Upper lobe of right lung (tissue), 1 donor: ENCODE measurements at regions not wholly inside any gene's neighbourhood (a gene's known extent, or its start where the extent isn't known, plus 50 kb on each side); places are given as distances from the start of the nearest gene placed in this dataset.

Source experiments
- ATAC-seq: fragments of 200-7000 bp; cut with Tn5 transposase; one replicate; pipeline ENCODE4 v1.9.1; 2020; ENCODE audit warnings: mild to moderate bottlenecking, moderate library complexity
- DNase-seq: peaks from one replicate; pipeline ENCODE4 v3.0.0-alpha.2; 2020
- H3K27ac ChIP-seq: fragments of 200-600 bp; one replicate; pipeline ENCODE4 v1.8.0; 2022
- H3K27me3 ChIP-seq: fragments of 200-600 bp; one replicate; pipeline ENCODE4 v1.8.0; 2022; ENCODE audit warnings: mild to moderate bottlenecking
- H3K36me3 ChIP-seq: fragments of 200-600 bp; one replicate; pipeline ENCODE4 v1.8.0; 2022
- H3K4me1 ChIP-seq: fragments of 200-600 bp; one replicate; pipeline ENCODE4 v1.8.0; 2022
- H3K4me3 ChIP-seq: fragments of 200-600 bp; one replicate; pipeline ENCODE4 v1.8.0; 2022; ENCODE audit warnings: mild to moderate bottlenecking
- H3K9me3 ChIP-seq: fragments of 200-600 bp; one replicate; pipeline ENCODE4 v1.8.0; 2022
- intact Hi-C: fragments of 100-400 bp; cut with DNase I; formaldehyde crosslinking; loops from one replicate; pipeline ENCODE4 v1.11.0; 2022
- TF ChIP-seq, protein P1 (sequence below): fragments of 200-600 bp; IDR thresholded peaks from one replicate; pipeline ENCODE4 v1.8.0; 2022; ENCODE audit warnings: antibody characterized with exemption
- donor health status: DM: no; HTN: yes; CAD: no; lungs with severe emphysema.

GRCh38 chr16:11404603-11405002, 59.3 kb downstream of the RMI2 start:
- intact Hi-C loops: no loop called here
- no peaks in the 10 kb centered on the region for H3K36me3 ChIP-seq
- TF ChIP-seq, protein P1, sequence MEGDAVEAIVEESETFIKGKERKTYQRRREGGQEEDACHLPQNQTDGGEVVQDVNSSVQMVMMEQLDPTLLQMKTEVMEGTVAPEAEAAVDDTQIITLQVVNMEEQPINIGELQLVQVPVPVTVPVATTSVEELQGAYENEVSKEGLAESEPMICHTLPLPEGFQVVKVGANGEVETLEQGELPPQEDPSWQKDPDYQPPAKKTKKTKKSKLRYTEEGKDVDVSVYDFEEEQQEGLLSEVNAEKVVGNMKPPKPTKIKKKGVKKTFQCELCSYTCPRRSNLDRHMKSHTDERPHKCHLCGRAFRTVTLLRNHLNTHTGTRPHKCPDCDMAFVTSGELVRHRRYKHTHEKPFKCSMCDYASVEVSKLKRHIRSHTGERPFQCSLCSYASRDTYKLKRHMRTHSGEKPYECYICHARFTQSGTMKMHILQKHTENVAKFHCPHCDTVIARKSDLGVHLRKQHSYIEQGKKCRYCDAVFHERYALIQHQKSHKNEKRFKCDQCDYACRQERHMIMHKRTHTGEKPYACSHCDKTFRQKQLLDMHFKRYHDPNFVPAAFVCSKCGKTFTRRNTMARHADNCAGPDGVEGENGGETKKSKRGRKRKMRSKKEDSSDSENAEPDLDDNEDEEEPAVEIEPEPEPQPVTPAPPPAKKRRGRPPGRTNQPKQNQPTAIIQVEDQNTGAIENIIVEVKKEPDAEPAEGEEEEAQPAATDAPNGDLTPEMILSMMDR: no peak
- H3K4me3 ChIP-seq: no peak overlapping the region
- no peak overlapping the region for H3K27ac ChIP-seq
- ATAC-seq (no peak), DNase-seq (no peak)
- no peaks in the 10 kb centered on the region for H3K4me1 ChIP-seq
- H3K27me3 ChIP-seq: no peaks in the 10 kb centered on the region
- H3K9me3 ChIP-seq: no peaks in the 10 kb centered on the region

DNA sequence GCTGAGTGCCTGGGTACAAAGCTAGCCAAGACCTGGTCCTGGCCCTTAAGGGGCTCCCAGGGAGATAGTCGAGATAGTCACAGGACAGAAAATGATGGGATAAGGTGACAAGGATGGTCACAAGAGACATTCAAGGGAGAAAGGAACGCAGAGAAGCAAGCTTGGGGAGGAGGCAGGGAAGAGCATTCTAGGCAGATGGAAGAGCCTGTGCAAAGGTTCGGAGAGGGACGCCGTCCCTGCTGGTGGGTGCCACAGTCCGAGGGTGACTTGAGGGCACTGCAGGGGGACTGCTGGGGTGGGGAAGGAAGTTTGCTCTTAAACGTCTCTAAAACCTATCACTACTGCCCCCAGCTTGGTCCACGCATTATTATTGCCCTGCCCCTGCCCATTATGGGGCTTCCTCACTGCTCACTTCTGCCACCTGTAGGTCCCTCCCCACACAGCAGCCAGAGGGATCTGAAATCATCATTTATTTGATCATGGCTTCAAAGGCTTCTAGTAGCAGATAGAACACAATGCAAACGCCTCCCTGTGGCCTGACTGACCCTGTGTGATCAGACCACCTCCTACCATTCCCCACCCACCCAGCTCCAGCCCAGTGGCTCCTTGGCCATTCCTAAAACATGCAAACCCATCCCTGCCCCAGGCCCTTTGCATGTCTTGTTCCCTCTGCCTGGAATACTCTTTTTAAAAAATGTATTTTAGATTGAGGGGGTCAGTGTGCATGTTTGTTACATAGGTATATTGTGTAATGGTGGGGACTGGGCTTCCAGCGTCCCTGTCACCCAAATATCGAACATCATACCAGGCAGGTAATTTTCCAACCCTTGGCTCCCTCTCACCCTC, 60.3 kb downstream of the RMI2 start:
- Histone ChIP-seq H3K27ac (no peak overlapping the region), H3K36me3 (no peaks in the 10 kb centered on the region), H3K27me3 (no peaks in the 10 kb centered on the region), H3K4me3 (no peak overlapping the region), H3K9me3 (no peaks in the 10 kb centered on the region), H3K4me1 (no peaks in the 10 kb centered on the region)
- ATAC-seq: peak; percentile 53
- intact Hi-C loops: no loop called here
- no peak for DNase-seq
- TF ChIP-seq, protein P1: peak; percentile 59

DNA sequence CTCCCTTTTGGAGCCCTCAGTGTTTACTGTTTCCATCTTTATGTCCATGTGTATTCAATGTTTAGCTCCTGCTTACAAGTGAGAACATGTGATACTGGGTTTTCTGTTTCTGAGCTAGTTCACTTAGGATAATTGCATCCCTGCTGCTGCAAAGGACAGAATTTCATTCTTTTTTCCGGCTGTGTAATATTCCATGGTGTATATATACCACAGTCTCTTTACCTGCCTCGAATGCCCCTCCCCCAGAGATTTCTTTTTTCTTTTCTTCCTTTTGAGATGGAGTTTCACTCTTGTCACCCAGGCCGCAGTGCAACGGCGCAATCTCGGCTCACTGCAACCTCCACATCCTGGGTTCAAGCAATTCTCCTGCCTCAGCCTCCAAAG, 60.9 kb downstream of the RMI2 start:
- DNase-seq (no peak), ATAC-seq (no peak)
- Histone ChIP-seq H3K4me3 (no peak overlapping the region), H3K36me3 (no peaks in the 10 kb centered on the region), H3K27ac (no peak overlapping the region), H3K9me3 (no peaks in the 10 kb centered on the region), H3K4me1 (no peaks in the 10 kb centered on the region), H3K27me3 (no peaks in the 10 kb centered on the region)
- TF ChIP-seq, protein P1: no peak
- intact Hi-C loops: no loop called here

DNA sequence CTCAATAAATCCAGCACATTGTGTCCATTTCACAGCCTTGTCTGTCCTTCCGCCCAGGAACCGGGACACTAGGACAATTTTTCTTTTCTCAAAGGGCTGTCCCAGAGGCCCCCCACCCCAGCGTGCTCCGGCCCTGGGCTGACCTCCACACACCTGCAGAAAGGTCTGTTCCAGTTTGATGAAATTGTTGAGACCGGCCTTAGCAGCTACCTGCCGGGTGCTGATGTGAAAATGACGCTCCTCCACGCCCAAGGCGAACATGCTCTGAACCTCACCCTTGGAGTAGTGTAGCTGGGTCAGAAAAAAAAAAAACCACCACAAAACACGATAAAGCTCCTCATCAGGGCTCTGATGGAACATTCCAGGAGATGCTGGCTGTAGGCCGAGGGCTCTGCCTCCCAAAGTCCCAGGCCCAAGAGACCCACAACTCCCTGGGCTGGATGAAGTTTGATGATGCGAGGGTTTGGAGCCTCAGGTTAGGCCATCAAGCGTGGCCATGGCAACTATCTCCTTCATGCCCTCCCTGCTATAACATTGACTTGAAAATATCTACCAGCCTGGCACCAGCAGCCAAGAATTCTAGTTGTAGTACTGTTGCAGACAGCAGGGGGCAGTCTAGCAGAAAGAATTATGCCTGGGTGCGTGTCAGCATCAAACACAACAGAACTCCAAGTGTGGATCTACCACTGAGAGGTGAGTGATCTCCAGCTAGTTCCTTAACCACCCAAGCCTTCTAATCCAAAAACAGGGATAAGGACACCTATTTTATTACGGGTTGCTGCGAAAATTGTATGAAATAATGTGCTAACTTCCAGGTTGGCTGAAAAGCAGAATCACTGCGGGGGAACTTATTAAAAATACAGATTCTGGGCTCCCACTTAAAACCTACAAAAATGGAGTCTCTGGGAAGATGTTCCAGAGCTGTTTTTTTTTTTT, 62.1 kb downstream of the RMI2 start:
- Histone ChIP-seq H3K4me1 (no peaks in the 10 kb centered on the region), H3K9me3 (no peaks in the 10 kb centered on the region), H3K27me3 (no peaks in the 10 kb centered on the region), H3K36me3 (no peaks in the 10 kb centered on the region), H3K27ac (no peak overlapping the region), H3K4me3 (no peak overlapping the region)
- TF ChIP-seq, protein P1: peak; percentile 67
- DNase-seq (no peak), ATAC-seq (peak; percentile 89)
- intact Hi-C loops: no loop called here

- DNase-seq: no peak
- no peak overlapping the region for H3K4me3 ChIP-seq
- no peak for ATAC-seq
- H3K27ac ChIP-seq: no peak overlapping the region
- no peaks in the 10 kb centered on the region for H3K36me3 ChIP-seq
- intact Hi-C loops: no loop called here
- H3K4me1 ChIP-seq: no peaks in the 10 kb centered on the region
- TF ChIP-seq, protein P1: no peak
- H3K27me3 ChIP-seq: no peaks in the 10 kb centered on the region
- H3K9me3 ChIP-seq: no peaks in the 10 kb centered on the region
Observed at GRCh38 chr16:11408216-11408615, 63.0 kb downstream of the RMI2 start.
